WERI-Rb-1 (cell line): ENCODE measurements at regions not wholly inside any gene's neighbourhood (a gene's known extent, or its start where the extent isn't known, plus 50 kb on each side); places are given as distances from the start of the nearest gene placed in this dataset.

ENCODE experiments used
- DNase-seq: peaks from one replicate; pipeline ENCODE4 v3.0.0-alpha.2; 2020
- H3K27ac ChIP-seq: fragments of 250-450 bp; sonication (Bioruptor Pico); 2 replicates; pipeline ENCODE4 v1.5.1; 2020; ENCODE audit warnings: mild to moderate bottlenecking, moderate library complexity
- H3K27me3 ChIP-seq: fragments of 250-450 bp; sonication (Bioruptor Pico); 2 replicates; pipeline ENCODE4 v1.5.1; 2021; ENCODE audit warnings: mild to moderate bottlenecking, low read depth, moderate library complexity; ENCODE audit not compliant: insufficient read depth, severe bottlenecking
- H3K36me3 ChIP-seq: fragments of 250-450 bp; sonication (Bioruptor Pico); 2 replicates; pipeline ENCODE4 v1.5.1; 2020; ENCODE audit warnings: mild to moderate bottlenecking, moderate library complexity
- H3K4me3 ChIP-seq: 2 replicates; pipeline ENCODE4 v1.5.1; 2011; ENCODE audit warnings: low read depth, mild to moderate bottlenecking, control low read depth, low read length
- H3K9me3 ChIP-seq: fragments of 250-450 bp; sonication (Bioruptor Pico); 2 replicates; pipeline ENCODE4 v1.5.1; 2021; ENCODE audit warnings: mild to moderate bottlenecking, moderate library complexity; ENCODE audit not compliant: severe bottlenecking
- TF ChIP-seq, protein P1 (sequence below): IDR thresholded peaks from 2 replicates; pipeline ENCODE4 v1.5.1; 2011; ENCODE audit warnings: low read depth, mild to moderate bottlenecking, control low read depth, inconsistent platforms, low read length

DNA sequence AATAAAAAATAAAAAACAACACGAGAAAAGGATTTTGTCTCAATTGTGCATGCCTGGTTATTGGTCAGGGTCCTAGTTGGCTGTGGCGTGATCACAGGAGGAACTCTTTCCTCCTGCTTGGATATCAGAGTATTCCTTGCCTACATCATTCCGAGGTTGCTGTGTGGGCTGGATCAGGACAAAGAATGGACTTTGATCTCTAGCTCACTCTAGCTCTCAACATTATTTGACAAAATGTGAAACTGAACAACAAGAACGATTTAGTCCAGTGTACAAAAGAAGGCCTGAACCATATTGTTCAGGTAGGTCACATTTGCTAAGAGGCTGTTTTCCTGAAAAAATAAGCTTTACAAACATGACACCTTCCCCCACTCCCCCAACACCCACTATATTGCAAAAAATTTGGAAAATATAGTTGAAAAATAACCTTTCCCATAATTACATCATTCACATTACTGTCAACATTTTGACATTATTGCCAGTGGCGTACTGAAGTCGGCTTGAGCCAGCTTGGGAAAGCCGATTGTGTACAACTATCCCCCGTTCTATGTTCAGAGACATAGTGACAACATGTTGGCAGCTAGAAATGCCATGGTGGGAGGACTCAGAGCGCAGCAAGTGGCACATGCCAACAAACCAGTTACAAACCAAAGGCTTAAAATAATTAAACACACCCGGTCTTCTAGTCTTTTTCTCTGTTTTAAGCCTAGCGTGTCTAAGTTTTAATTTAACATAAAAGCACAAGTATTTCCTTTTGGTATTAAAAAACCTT lies 179.0 kb downstream of the LPIN1 start:
- no peak overlapping the region for H3K27ac ChIP-seq
- H3K9me3 ChIP-seq, result no peaks in the 10 kb centered on the region
- DNase-seq, result no peak
- TF ChIP-seq, protein P1, sequence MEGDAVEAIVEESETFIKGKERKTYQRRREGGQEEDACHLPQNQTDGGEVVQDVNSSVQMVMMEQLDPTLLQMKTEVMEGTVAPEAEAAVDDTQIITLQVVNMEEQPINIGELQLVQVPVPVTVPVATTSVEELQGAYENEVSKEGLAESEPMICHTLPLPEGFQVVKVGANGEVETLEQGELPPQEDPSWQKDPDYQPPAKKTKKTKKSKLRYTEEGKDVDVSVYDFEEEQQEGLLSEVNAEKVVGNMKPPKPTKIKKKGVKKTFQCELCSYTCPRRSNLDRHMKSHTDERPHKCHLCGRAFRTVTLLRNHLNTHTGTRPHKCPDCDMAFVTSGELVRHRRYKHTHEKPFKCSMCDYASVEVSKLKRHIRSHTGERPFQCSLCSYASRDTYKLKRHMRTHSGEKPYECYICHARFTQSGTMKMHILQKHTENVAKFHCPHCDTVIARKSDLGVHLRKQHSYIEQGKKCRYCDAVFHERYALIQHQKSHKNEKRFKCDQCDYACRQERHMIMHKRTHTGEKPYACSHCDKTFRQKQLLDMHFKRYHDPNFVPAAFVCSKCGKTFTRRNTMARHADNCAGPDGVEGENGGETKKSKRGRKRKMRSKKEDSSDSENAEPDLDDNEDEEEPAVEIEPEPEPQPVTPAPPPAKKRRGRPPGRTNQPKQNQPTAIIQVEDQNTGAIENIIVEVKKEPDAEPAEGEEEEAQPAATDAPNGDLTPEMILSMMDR, result no peak
- no peaks in the 10 kb centered on the region for H3K36me3 ChIP-seq
- H3K27me3 ChIP-seq, result no peaks in the 10 kb centered on the region
- no peak overlapping the region for H3K4me3 ChIP-seq

GRCh38 chr2:11930211-11930761 lies 183.9 kb downstream of the LPIN1 start:
- Histone ChIP-seq H3K4me3 (no peak overlapping the region), H3K27ac (no peak overlapping the region), H3K36me3 (no peaks in the 10 kb centered on the region), H3K9me3 (no peaks in the 10 kb centered on the region), H3K27me3 (no peaks in the 10 kb centered on the region)
- no peak for DNase-seq
- TF ChIP-seq, protein P1, result no peak

DNA sequence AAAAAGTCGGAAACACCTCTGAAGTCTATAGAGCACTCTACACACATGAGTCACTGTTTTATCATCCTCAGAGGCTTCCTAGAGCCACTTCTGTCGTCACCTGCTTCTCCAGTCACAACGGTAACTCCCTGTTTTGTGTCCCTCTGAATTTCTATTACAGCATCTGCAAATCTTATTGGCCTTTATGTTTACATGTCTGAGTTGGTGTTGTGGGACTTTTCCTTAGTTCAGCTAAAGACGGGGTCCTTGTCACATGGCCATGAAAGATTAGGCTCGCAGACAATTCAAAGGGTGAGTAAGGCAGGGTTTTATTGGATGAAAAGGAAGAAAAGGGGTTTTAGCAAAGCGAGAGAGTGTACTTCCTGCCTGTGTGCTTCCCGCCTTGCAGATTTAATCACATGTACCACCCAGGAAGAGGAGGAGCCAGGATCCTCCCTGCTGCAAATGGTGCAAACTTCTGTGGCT lies 185.6 kb downstream of the LPIN1 start:
- Histone ChIP-seq H3K36me3 (no peaks in the 10 kb centered on the region), H3K27me3 (no peaks in the 10 kb centered on the region), H3K9me3 (no peaks in the 10 kb centered on the region), H3K4me3 (no peak overlapping the region), H3K27ac (no peak overlapping the region)
- no peak for DNase-seq
- TF ChIP-seq, protein P1, result no peak

- DNase-seq, result no peak
- Histone ChIP-seq H3K36me3 (no peaks in the 10 kb centered on the region), H3K9me3 (no peaks in the 10 kb centered on the region), H3K27me3 (no peaks in the 10 kb centered on the region), H3K4me3 (no peak overlapping the region), H3K27ac (no peak overlapping the region)
- TF ChIP-seq, protein P1, result no peak
These were observed 186.5 kb downstream of the LPIN1 start for GRCh38 chr2:11932962-11933361.

GRCh38 chr2:11933854-11934253 lies 187.4 kb downstream of the LPIN1 start:
- TF ChIP-seq, protein P1, result no peak
- Histone ChIP-seq H3K4me3 (no peak overlapping the region), H3K27ac (no peak overlapping the region), H3K36me3 (no peaks in the 10 kb centered on the region), H3K9me3 (no peaks in the 10 kb centered on the region), H3K27me3 (no peaks in the 10 kb centered on the region)
- DNase-seq, result no peak
